GM18870 (cell line): ENCODE measurements at regions not wholly inside any gene's neighbourhood (a gene's known extent, or its start where the extent isn't known, plus 50 kb on each side); places are given as distances from the start of the nearest gene placed in this dataset.

Experiments used
- ATAC-seq: cut with Tn5 transposase; IDR thresholded peaks from one replicate; pipeline ENCODE4 v1.9.1; 2021; ENCODE audit warnings: moderate library complexity; ENCODE audit not compliant: unreplicated experiment

GRCh38 chr22:49210606-49211005, 617.1 kb downstream of the BRD1 start:
- no peak for ATAC-seq

GRCh38 chr22:49209452-49210195, 618.0 kb downstream of the BRD1 start:
- ATAC-seq = no peak

GRCh38 chr22:49208768-49209252, 618.9 kb downstream of the BRD1 start:
- no peak for ATAC-seq

- no peak for ATAC-seq
These were observed 619.7 kb downstream of the BRD1 start for GRCh38 chr22:49208004-49208402.

DNA sequence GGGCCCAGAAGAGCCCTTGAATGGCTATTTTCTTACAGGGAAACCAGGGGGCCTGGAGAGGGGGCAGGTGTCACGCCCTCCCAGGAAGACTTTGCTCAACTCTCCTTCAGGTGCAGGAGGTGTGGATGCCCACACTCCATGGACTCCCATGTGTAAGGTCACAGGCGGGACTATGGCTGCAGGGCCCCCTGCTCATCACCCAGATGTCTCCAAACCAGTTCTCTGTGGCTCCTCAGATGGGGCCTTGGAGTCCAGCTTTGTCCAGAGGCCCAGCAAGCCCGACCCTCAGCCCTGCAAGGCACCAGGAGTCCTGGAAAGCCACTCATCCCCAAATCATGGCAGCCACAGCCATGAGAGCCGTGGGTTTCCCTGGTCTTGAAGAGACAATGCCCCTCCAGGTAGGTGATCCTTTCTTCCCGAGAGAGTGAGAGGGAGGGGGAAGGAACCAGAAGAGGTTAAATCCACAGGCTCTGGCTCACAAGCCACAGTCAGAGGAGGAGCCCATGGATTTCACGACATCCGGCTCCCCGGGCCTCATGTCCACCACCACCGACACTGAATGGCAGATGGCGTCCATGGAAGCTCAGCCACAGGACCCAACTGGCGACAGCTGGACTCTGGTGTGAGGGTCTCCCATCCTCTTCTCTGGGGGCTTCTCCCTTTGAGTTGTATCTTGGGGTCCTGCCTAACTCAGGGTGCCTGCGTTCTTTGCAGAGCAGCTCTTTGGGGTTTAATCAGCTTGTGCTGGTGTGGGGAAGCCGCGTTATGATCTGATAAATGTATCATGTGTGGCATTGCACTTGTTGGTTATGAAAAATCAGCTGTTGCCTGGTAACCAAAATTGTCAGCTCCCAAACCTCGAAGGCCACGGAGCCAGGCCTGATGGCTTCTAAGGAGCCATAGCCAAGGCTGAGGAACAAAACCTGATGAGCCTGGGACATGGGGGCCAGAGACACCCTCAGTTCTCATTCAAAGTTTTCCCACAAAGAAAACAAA, 620.4 kb downstream of the BRD1 start:
- ATAC-seq = no peak

DNA sequence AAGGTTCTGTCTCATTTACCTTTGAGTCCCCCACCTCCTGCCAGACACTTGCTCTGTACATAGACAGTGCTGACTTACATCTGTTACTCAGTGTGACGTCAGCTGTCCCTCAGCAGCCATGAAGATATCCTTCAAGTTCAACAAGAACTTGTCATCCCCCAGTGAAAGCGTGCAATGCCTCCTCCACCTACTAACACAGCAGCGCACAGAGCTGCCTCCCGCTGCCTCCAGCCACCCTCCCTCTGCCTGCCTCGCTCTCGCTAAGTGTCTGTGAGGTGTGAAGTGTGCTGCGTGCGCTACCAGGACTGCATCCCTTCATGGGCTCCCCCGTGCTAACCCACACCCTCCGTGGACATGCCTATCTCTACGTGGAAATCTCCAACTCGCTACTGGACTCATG, 621.4 kb downstream of the BRD1 start:
- no peak for ATAC-seq

GRCh38 chr22:49205483-49205800, 622.2 kb downstream of the BRD1 start:
- no peak for ATAC-seq

- no peak for ATAC-seq
These were observed 622.8 kb downstream of the BRD1 start for GRCh38 chr22:49204599-49205482.

DNA sequence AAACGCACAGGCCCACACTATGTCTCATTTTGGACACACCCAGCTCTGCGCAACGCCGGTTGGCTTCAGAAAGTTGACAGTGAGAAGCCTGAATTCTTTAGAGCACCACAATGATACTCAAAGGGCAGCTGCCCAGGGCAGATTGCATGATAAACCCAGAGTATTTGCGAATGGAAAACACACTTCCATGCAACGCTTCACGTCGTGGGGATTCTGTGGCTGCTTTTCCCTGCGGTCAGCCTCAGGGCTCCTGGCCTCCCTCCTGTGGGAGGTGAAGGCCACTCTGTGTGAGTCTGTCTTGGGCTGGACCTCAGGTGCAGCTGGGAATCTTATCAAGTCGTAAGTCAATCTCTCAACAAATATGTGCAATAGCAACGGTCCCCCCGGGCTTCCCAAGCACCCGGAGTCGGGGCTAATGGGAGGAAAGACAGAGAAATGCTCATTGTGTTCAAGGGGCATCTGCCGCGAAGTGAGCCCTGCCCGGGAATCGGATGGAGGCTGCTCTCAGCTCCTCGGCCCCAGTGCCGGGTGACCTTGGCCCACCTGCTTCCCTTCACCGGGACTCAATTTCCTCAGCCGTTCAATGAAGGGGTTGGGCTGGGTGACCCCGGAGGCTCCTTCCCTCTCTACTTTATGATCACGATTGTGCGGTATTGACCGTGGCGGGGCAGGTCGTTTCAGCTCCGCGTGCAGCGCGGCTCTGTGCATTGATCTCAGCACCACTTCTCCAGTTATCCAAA, 623.6 kb downstream of the BRD1 start:
- no peak for ATAC-seq

GRCh38 chr22:49203091-49203858, 624.4 kb downstream of the BRD1 start:
- no peak for ATAC-seq

- ATAC-seq = no peak
These were observed 625.4 kb downstream of the BRD1 start for GRCh38 chr22:49202226-49202625.

GRCh38 chr22:49201046-49201970, 626.4 kb downstream of the BRD1 start:
- no peak for ATAC-seq

DNA sequence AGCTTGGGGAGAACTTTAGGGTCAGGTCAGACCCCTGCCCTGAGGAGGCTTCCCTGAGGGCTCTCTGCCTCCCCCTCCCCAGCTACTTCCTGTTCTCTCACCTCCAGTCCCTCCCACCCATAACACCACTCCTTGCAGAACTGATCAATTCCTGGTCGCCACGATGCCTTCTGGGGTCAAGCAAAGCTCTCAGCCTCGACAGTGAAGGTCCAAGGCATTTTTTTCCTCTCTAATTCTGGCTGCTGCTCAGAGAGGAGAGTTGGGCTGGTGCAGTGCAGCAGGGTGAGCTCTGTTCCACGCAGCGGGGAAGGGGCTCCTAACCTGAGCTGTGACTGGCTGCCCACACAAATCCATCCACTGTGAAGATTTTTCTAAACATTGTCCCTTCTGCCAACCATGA, 628.4 kb downstream of the BRD1 start:
- no peak for ATAC-seq

DNA sequence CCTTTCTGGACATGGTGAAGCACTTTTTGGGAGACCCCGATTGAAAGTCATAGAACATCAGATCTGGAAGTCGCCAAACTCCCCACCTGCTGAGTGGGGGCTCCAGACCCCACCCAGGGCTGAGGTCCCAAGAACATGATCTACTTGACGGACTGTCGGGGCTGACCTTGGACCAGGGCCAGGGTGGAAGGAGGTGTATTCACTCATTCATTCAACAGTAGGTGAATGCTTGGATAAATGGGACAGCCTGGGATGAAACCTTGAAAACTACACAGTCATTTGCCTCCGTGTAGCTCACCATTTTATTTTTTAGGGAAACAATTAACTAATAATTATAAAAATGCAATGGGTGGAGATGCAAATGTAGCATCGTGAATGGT, 629.0 kb downstream of the BRD1 start:
- no peak for ATAC-seq

- no peak for ATAC-seq
These were observed 629.5 kb downstream of the BRD1 start for GRCh38 chr22:49197986-49198704.

- no peak for ATAC-seq
These were observed 630.2 kb downstream of the BRD1 start for GRCh38 chr22:49197505-49197904.

DNA sequence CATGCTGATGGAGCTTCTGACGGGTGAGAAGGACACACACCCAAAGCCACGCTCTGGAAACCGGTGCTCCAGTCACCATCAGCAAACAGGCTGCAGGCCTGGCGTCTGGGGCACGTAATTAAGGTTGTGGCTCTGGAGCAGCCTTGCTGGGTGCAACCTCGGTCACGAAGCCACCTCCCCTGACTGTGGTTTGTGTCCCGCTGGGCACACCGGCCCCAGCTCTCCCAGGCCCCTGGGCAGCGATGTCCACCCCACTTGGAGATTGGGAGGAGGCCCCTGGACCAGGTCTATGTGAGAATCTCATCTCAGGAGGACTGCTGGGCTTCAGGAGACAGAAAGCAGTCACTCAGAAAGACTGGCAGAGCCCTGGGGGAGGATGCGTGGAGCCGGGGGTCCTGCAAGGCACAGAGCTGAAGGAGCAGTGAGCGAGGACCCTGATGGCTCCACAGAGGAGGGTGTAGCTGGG, 631.6 kb downstream of the BRD1 start:
- ATAC-seq = no peak

DNA sequence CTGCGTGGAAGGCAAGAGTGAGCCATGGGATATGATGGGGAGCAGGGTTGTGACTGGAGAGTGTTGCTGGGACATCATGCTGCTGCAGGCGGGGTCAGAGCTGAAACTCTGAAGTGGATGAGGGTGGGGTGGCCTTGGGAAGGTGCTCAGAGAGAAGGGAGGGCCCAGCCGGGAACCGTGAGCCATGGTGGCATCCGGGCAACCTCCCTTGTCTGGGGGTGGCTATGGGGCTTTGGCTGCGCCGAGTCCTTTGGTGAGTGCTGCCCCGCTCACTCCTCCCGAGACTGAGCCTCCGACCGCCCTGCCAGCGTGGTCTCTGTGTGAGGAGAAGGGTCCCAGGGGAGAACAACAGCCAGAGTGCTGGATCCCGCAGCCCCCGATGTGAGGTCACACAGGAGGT, 632.0 kb downstream of the BRD1 start:
- no peak for ATAC-seq
